ENCODE measurements at regions not wholly inside any gene's neighbourhood (a gene's known extent, or its start where the extent isn't known, plus 50 kb on each side); places are given as distances from the start of the nearest gene placed in this dataset.
"Not testable (repeated sequence)": the region's sequence is repeated elsewhere in the genome, so short reads cannot be mapped to it uniquely, and the experiment has no call there.

GRCh38 chr13:81425286-81425685 lies 1084.4 kb upstream of the SPRY2 start:
- no peak for FAIRE-seq

GRCh38 chr13:81409284-81409683 lies 1068.4 kb upstream of the SPRY2 start:
- no peak for FAIRE-seq

GRCh38 chr13:81408647-81409046 lies 1067.7 kb upstream of the SPRY2 start:
- no peak for FAIRE-seq

- FAIRE-seq, result no peak
Measured at GRCh38 chr13:81406639-81407292, 1065.8 kb upstream of the SPRY2 start.

- no peak for FAIRE-seq
Measured at GRCh38 chr13:81406022-81406421, 1065.1 kb upstream of the SPRY2 start.

- no peak for FAIRE-seq
Measured at GRCh38 chr13:81396192-81396591, 1055.3 kb upstream of the SPRY2 start.

GRCh38 chr13:81395368-81395767 lies 1054.4 kb upstream of the SPRY2 start:
- FAIRE-seq, result no peak

GRCh38 chr13:81394640-81395039 lies 1053.7 kb upstream of the SPRY2 start:
- no peak for FAIRE-seq

- no peak for FAIRE-seq
Measured at GRCh38 chr13:81393721-81394120, 1052.8 kb upstream of the SPRY2 start.

- no peak for FAIRE-seq
Measured at GRCh38 chr13:81393110-81393509, 1052.2 kb upstream of the SPRY2 start.

- FAIRE-seq, result no peak
Measured at GRCh38 chr13:81388400-81388799, 1047.5 kb upstream of the SPRY2 start.

- FAIRE-seq, result no peak
Measured at GRCh38 chr13:81383444-81383843, 1042.5 kb upstream of the SPRY2 start.

GRCh38 chr13:81382246-81382645 lies 1041.3 kb upstream of the SPRY2 start:
- no peak for FAIRE-seq

- FAIRE-seq, result no peak
Measured at GRCh38 chr13:81381560-81381959, 1040.6 kb upstream of the SPRY2 start.

GRCh38 chr13:81379183-81379582 lies 1038.3 kb upstream of the SPRY2 start:
- no peak for FAIRE-seq

GRCh38 chr13:81377921-81378320 lies 1037.0 kb upstream of the SPRY2 start:
- no peak for FAIRE-seq

GRCh38 chr13:81375709-81376108 lies 1034.8 kb upstream of the SPRY2 start:
- no peak for FAIRE-seq

- not testable (repeated sequence) for FAIRE-seq
Measured at GRCh38 chr13:81362711-81363110, 1021.8 kb upstream of the SPRY2 start.

GRCh38 chr13:81350056-81350455 lies 1009.1 kb upstream of the SPRY2 start:
- FAIRE-seq, result no peak

- not testable (repeated sequence) for FAIRE-seq
Measured at GRCh38 chr13:81340118-81341069, 999.5 kb upstream of the SPRY2 start.

GRCh38 chr13:81339666-81340065 lies 998.7 kb upstream of the SPRY2 start:
- not testable (repeated sequence) for FAIRE-seq

GRCh38 chr13:81334481-81334880 lies 993.6 kb upstream of the SPRY2 start:
- no peak for FAIRE-seq

- FAIRE-seq, result no peak
Measured at GRCh38 chr13:81326913-81327312, 986.0 kb upstream of the SPRY2 start.

- no peak for FAIRE-seq
Measured at GRCh38 chr13:81320516-81320915, 979.6 kb upstream of the SPRY2 start.
